Endodermal cell (in vitro differentiated cells): ENCODE measurements at regions not wholly inside any gene's neighbourhood (a gene's known extent, or its start where the extent isn't known, plus 50 kb on each side); places are given as distances from the start of the nearest gene placed in this dataset.
A peak's percentile ranks its signal among the peaks of the same experiment; 100 is the strongest.

ENCODE experiments used
- DNase-seq: peaks from one replicate; pipeline ENCODE4 v3.0.0-alpha.2; 2017
- H3K27ac ChIP-seq: 2 replicates; pipeline ENCODE4 v1.5.1; 2013; ENCODE audit warnings: mild to moderate bottlenecking, low read depth, low read length, moderate library complexity
- H3K27me3 ChIP-seq: 2 replicates; pipeline ENCODE4 v1.6.1; 2013; ENCODE audit warnings: mild to moderate bottlenecking, low read length, moderate library complexity; ENCODE audit not compliant: insufficient read depth, control insufficient read depth, poor library complexity, severe bottlenecking
- H3K36me3 ChIP-seq: 2 replicates; pipeline ENCODE4 v1.7.0; 2013; ENCODE audit warnings: mild to moderate bottlenecking, low read length, moderate library complexity; ENCODE audit not compliant: control insufficient read depth, insufficient read depth
- H3K4me1 ChIP-seq: one replicate; pipeline ENCODE4 v1.7.0; 2013; ENCODE audit warnings: low read length; ENCODE audit not compliant: control insufficient read depth, insufficient read depth
- H3K4me3 ChIP-seq: 2 replicates; pipeline ENCODE4 v1.5.1; 2013; ENCODE audit warnings: mild to moderate bottlenecking, low read length, moderate library complexity
- H3K9ac ChIP-seq: 2 replicates; pipeline ENCODE4 v1.6.1; 2013; ENCODE audit warnings: mild to moderate bottlenecking, low read length, moderate library complexity; ENCODE audit not compliant: poor library complexity, severe bottlenecking; ENCODE audit errors: extremely low read depth
- H3K9me3 ChIP-seq: 2 replicates; pipeline ENCODE4 v1.6.1; 2013; ENCODE audit warnings: mild to moderate bottlenecking, low read length, moderate library complexity; ENCODE audit not compliant: control insufficient read depth
- H3K27ac Mint-ChIP-seq: 2 replicates; pipeline ENCODE4 v1.8.0; 2020; ENCODE audit warnings: mixed read lengths
- H3K27me3 Mint-ChIP-seq: 2 replicates; pipeline ENCODE4 v1.8.0; 2021; ENCODE audit warnings: mild to moderate bottlenecking, mixed read lengths; ENCODE audit not compliant: insufficient read depth
- H3K36me3 Mint-ChIP-seq: 2 replicates; pipeline ENCODE4 v1.8.0; 2020; ENCODE audit warnings: low read depth, mixed read lengths
- H3K4me1 Mint-ChIP-seq: 2 replicates; pipeline ENCODE4 v1.8.0; 2020; ENCODE audit warnings: mixed read lengths
- H3K4me3 Mint-ChIP-seq: 2 replicates; pipeline ENCODE4 v1.8.0; 2020; ENCODE audit warnings: mild to moderate bottlenecking, moderate library complexity, mixed read lengths
- H3K9me3 Mint-ChIP-seq: 2 replicates; pipeline ENCODE4 v1.8.0; 2020; ENCODE audit warnings: mild to moderate bottlenecking, mixed read lengths
- WGBS, 2 experiments: methylation state at CpG; one replicate each; pipeline versions ENCODE4 v1.1.5 to v1.1.7; 2013; ENCODE audit warnings: missing lambda C conversion rate in 2 of 2, mixed read lengths in 1 of 2; ENCODE audit not compliant: insufficient coverage in 1 of 2, insufficient read length in 1 of 2; 5-methylcytosine and 5-hydroxymethylcytosine counted together
- TF ChIP-seq, protein P1 (sequence below): fragments of 200-600 bp; sonication (generic); conservative IDR thresholded peaks from 2 replicates; pipeline ENCODE4 v1.5.0; 2021; ENCODE audit warnings: antibody characterized with exemption, mild to moderate bottlenecking

GRCh38 chr11:133787379-133788141, 57.8 kb downstream of the SPATA19 start:
- no peaks in the 10 kb centered on the region for H3K4me1 ChIP-seq

DNA sequence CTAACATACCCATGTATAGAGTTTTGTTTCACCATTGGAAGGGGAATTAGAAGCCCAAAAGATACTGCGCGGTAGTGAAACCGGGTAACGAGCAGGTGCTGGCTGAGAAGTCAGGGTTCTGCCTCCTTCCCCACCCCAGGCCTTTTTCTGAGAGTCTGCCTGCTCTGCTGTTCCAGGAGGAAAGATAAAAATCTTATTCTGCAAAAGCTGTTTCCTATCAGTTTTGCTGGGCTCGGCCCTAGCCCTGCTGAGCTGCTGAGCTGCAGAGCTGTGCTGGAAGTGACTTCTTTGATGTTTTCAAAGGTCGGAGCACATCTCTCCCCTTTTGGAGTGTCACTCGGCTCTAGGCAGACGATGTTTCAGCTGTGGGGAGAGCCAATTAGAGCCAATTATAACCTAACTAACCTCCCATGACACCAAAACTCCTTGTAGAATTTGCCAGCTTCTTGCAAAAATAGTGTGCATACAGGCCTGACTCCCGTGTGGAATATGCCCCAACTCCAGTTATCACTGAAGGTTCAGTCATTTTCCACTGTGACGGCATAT, 59.4 kb downstream of the SPATA19 start:
- no peaks in the 10 kb centered on the region for H3K36me3 Mint-ChIP-seq
- TF ChIP-seq, protein P1, sequence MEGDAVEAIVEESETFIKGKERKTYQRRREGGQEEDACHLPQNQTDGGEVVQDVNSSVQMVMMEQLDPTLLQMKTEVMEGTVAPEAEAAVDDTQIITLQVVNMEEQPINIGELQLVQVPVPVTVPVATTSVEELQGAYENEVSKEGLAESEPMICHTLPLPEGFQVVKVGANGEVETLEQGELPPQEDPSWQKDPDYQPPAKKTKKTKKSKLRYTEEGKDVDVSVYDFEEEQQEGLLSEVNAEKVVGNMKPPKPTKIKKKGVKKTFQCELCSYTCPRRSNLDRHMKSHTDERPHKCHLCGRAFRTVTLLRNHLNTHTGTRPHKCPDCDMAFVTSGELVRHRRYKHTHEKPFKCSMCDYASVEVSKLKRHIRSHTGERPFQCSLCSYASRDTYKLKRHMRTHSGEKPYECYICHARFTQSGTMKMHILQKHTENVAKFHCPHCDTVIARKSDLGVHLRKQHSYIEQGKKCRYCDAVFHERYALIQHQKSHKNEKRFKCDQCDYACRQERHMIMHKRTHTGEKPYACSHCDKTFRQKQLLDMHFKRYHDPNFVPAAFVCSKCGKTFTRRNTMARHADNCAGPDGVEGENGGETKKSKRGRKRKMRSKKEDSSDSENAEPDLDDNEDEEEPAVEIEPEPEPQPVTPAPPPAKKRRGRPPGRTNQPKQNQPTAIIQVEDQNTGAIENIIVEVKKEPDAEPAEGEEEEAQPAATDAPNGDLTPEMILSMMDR = no peak
- peaks cover 54% of the 10 kb centered on the region for H3K27me3 Mint-ChIP-seq
- no peaks in the 10 kb centered on the region for H3K36me3 ChIP-seq
- H3K9me3 Mint-ChIP-seq = peaks cover 14% of the 10 kb centered on the region
- no peaks in the 10 kb centered on the region for H3K9me3 ChIP-seq
- no peak overlapping the region for H3K27ac ChIP-seq
- H3K4me1 Mint-ChIP-seq = peaks cover 3% of the 10 kb centered on the region
- H3K9ac ChIP-seq = no peak overlapping the region
- no peaks in the 10 kb centered on the region for H3K4me1 ChIP-seq
- H3K4me3 Mint-ChIP-seq = no peak overlapping the region
- 77 to 78% methylated on average over 10 of the region's 10 CpGs for WGBS, 2 experiments
- no peak for DNase-seq
- no peak overlapping the region for H3K27ac Mint-ChIP-seq
- no peak overlapping the region for H3K4me3 ChIP-seq
- no peaks in the 10 kb centered on the region for H3K27me3 ChIP-seq

More at GRCh38 chr11:133787379-133788141, 57.8 kb downstream of the SPATA19 start:
- no peak overlapping the region for H3K27ac ChIP-seq
- no peaks in the 10 kb centered on the region for H3K27me3 ChIP-seq
- no peaks in the 10 kb centered on the region for H3K36me3 Mint-ChIP-seq
- H3K36me3 ChIP-seq = no peaks in the 10 kb centered on the region
- H3K9me3 Mint-ChIP-seq = peaks cover 9% of the 10 kb centered on the region
- H3K4me1 Mint-ChIP-seq = peaks cover 3% of the 10 kb centered on the region
- H3K27me3 Mint-ChIP-seq = peaks cover 49% of the 10 kb centered on the region
- H3K9ac ChIP-seq = no peak overlapping the region
- TF ChIP-seq, protein P1 = no peak
- no peak overlapping the region for H3K27ac Mint-ChIP-seq
- WGBS, 2 experiments = 82 to 90% methylated on average over 39 to 47 of the region's 47 CpGs
- H3K4me3 ChIP-seq = no peak overlapping the region
- DNase-seq = peak; percentile 84
- no peaks in the 10 kb centered on the region for H3K9me3 ChIP-seq
- peak overlapping the region; percentile 50 for H3K4me3 Mint-ChIP-seq

DNA sequence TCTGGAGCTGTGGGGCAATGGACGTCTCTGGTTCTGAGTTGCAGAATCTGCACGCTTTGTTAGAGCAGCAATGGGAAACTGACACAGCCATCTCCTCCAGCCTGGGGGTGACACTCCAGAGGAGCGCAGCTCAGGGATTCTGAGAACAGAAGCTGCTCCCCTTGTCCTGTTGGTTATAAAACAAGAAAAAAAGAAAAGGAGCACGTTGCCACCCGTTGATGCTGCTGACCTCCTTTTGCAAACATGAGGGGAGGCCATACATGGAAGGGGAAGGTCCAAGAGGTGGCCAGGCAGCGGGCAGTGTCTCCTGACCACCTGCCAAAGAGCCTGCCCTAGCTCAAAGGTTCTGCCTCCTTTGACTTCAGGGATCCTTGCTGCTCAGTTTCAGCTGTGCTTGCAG, 61.0 kb downstream of the SPATA19 start:
- Histone ChIP-seq H3K4me1 (no peaks in the 10 kb centered on the region), H3K27me3 (no peaks in the 10 kb centered on the region), H3K4me3 (no peak overlapping the region), H3K9me3 (no peaks in the 10 kb centered on the region), H3K36me3 (no peaks in the 10 kb centered on the region), H3K9ac (no peak overlapping the region), H3K27ac (no peak overlapping the region)
- Mint-ChIP-seq H3K36me3 (no peaks in the 10 kb centered on the region), H3K4me3 (no peak overlapping the region), H3K4me1 (peaks cover 5% of the 10 kb centered on the region), H3K9me3 (peaks cover 14% of the 10 kb centered on the region), H3K27me3 (peaks cover 50% of the 10 kb centered on the region), H3K27ac (no peak overlapping the region)
- DNase-seq = no peak
- TF ChIP-seq, protein P1 = no peak
- WGBS, 2 experiments = 91 to 92% methylated on average over 3 to 6 of the region's 6 CpGs
